ENCODE measurements at regions not wholly inside any gene's neighbourhood (a gene's known extent, or its start where the extent isn't known, plus 50 kb on each side); places are given as distances from the start of the nearest gene placed in this dataset.
A peak's percentile ranks its signal among the peaks of the same experiment; 100 is the strongest.

DNA sequence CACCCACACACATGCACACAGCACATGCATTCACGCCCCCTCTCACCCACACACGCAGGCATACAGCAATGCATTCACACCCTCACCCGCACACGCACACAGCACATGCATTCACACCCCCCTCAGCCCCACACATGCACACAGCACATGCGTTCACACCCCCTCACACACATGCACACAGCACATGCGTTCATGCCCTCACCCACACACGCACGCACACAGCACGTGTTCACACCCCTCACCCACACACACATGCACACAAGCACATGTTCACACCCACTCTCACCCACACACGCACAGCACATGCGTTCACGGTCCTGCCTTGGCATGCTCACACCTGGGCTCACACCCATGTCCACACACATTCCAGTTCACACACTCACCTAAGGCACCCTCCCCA is 64.2 kb downstream of the ENGASE start:
- ChIA-PET POLR2A (no interaction called here), CTCF (interaction anchor here (1.4 to 1.7 kb wide), 2 partner anchors 51 to 253 kb away, joined by 4 to 7 read pairs; no protein-coding TSS in a partner anchor)
- 80% methylated on average over 12 of the region's 12 CpGs for WGBS (ENCODE audit: missing lambda C conversion rate)
- no peak overlapping the region for H3K27ac ChIP-seq
- ATAC-seq (no peak), FAIRE-seq (no peak), DNase-seq (ENCODE audit: low read depth in 1 of 2, low spot score in 1 of 2) (no peak)
- no peaks in the 10 kb centered on the region for H3K9me3 ChIP-seq
- no peak overlapping the region for H3K4me3 ChIP-seq
- no peaks in the 10 kb centered on the region for H3K4me1 ChIP-seq
- TF ChIP-seq NPAS2 (CRISPR knock-in tag; IDR thresholded peaks at IDR 0.05; ENCODE audit: borderline replicate concordance) (no peak), SREBF2 (IDR thresholded peaks at IDR 0.05) (no peak), RFX5 (IDR thresholded peaks at IDR 0.05) (no peak), SMC3 (IDR thresholded peaks at IDR 0.05) (no peak), CBX8 (IDR thresholded peaks at IDR 0.05) (no peak), RARB (CRISPR knock-in tag; IDR thresholded peaks at IDR 0.05) (no peak), ESRRA (IDR thresholded peaks at IDR 0.05; ENCODE audit: borderline replicate concordance, low read length) (no peak), HEYL (CRISPR knock-in tag; IDR thresholded peaks at IDR 0.05) (no peak), ZC3H11A (IDR thresholded peaks at IDR 0.05) (no peak), TFCP2L1 (CRISPR knock-in tag; IDR thresholded peaks at IDR 0.05) (no peak), FOXS1 (CRISPR knock-in tag; IDR thresholded peaks at IDR 0.05) (no peak), BHLHE40 (IDR thresholded peaks at IDR 0.05; ENCODE audit: low read depth, low read length) (no peak), FOSB (CRISPR knock-in tag; IDR thresholded peaks at IDR 0.05) (no peak), NR3C1 (IDR thresholded peaks at IDR 0.05) (no peak), MYC (IDR thresholded peaks at IDR 0.05; ENCODE audit: borderline replicate concordance, low read length) (no peak), HOXB13 (CRISPR knock-in tag; IDR thresholded peaks at IDR 0.05; ENCODE audit: low read depth) (no peak)
- TF ChIP-seq, protein P1, sequence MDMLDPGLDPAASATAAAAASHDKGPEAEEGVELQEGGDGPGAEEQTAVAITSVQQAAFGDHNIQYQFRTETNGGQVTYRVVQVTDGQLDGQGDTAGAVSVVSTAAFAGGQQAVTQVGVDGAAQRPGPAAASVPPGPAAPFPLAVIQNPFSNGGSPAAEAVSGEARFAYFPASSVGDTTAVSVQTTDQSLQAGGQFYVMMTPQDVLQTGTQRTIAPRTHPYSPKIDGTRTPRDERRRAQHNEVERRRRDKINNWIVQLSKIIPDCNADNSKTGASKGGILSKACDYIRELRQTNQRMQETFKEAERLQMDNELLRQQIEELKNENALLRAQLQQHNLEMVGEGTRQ (IDR thresholded peaks at IDR 0.05): no peak
- TF ChIP-seq, protein P2, sequence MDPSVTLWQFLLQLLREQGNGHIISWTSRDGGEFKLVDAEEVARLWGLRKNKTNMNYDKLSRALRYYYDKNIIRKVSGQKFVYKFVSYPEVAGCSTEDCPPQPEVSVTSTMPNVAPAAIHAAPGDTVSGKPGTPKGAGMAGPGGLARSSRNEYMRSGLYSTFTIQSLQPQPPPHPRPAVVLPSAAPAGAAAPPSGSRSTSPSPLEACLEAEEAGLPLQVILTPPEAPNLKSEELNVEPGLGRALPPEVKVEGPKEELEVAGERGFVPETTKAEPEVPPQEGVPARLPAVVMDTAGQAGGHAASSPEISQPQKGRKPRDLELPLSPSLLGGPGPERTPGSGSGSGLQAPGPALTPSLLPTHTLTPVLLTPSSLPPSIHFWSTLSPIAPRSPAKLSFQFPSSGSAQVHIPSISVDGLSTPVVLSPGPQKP (IDR thresholded peaks at IDR 0.05; ENCODE audit: low read depth, low read length): no peak
- TF ChIP-seq, protein P3, sequence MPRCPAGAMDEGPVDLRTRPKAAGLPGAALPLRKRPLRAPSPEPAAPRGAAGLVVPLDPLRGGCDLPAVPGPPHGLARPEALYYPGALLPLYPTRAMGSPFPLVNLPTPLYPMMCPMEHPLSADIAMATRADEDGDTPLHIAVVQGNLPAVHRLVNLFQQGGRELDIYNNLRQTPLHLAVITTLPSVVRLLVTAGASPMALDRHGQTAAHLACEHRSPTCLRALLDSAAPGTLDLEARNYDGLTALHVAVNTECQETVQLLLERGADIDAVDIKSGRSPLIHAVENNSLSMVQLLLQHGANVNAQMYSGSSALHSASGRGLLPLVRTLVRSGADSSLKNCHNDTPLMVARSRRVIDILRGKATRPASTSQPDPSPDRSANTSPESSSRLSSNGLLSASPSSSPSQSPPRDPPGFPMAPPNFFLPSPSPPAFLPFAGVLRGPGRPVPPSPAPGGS (IDR thresholded peaks at IDR 0.05): no peak
- H3K4me2 ChIP-seq: no peak overlapping the region

DNA sequence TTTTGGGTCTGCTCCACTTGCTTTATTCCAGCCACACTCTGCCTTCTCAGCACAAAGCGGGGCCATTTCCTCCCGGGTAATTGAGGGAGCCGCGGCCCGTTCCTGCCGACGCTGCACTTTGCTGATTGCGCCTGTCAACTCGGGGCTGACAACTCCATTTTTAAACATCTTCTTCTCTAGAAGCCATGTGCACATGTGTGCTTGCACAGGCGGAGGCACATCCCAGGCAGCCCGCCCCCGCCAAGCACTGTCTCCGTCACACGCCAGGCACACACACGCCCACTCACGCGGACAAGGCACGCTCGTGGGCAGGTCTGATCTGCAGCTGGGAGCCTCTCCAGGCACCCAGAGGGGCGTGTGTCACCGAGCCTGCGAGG is 63.2 kb downstream of the ENGASE start:
- DNase-seq (ENCODE audit: low read depth in 1 of 2, low spot score in 1 of 2) (no peak), ATAC-seq (no peak), FAIRE-seq (no peak)
- 83% methylated on average over 22 of the region's 22 CpGs for WGBS (ENCODE audit: missing lambda C conversion rate)
- Histone ChIP-seq H3K4me2 (no peak overlapping the region), H3K9me3 (no peaks in the 10 kb centered on the region), H3K4me3 (no peak overlapping the region), H3K27ac (no peak overlapping the region), H3K4me1 (no peaks in the 10 kb centered on the region)
- TF ChIP-seq MAFK (IDR thresholded peaks at IDR 0.05; ENCODE audit: partially characterized antibody): peak; percentile 58
- TF ChIP-seq, protein P1 (IDR thresholded peaks at IDR 0.05): no peak
- no peak for TF ChIP-seq EHMT2 (IDR thresholded peaks at IDR 0.05; ENCODE audit: low read depth)
- CTCF ChIA-PET: no interaction called here
- POLR2A ChIA-PET: no interaction called here

Measured in A549 (cell line).